PC-9 (cell line): ENCODE measurements at regions not wholly inside any gene's neighbourhood (a gene's known extent, or its start where the extent isn't known, plus 50 kb on each side); places are given as distances from the start of the nearest gene placed in this dataset.

ENCODE experiments used
- BruUV-seq: library from RNA; stranded (reverse); fragments of 400-500 nt; replicated peaks from 2 replicates; lab custom pipeline; 2021; lab: Mats Ljungman, UMichigan
- CTCF ChIA-PET: fragments of 300-600 bp; sonication (Branson Sonifier 250); formaldehyde crosslinking; loops from one replicate; lab custom pipeline; 2022; ENCODE audit warnings: antibody characterized with exemption; lab: Charles Lee
- POLR2A ChIA-PET: fragments of 300-600 bp; sonication (Branson Sonifier 250); formaldehyde crosslinking; loops from one replicate; lab custom pipeline; 2022; ENCODE audit warnings: antibody characterized with exemption; ENCODE audit not compliant: unreplicated experiment; lab: Charles Lee
- DNase-seq, 2 experiments: peaks; one replicate each; pipeline versions ENCODE4 v3.0.0 to v3.0.0-alpha.2; 2015 to 2022; ENCODE audit warnings: mixed read lengths in 1 of 2
- H2AFZ ChIP-seq: fragments of 200-600 bp; sonication (generic); 2 replicates; pipeline ENCODE4 v1.8.1; 2017; ENCODE audit warnings: antibody characterized with exemption
- H3F3A ChIP-seq: fragments of 200-600 bp; sonication (generic); 2 replicates; pipeline ENCODE4 v1.8.1; 2017; ENCODE audit warnings: antibody characterized with exemption, mild to moderate bottlenecking, low read depth; ENCODE audit not compliant: insufficient read depth
- H3K27ac ChIP-seq: fragments of 200-600 bp; sonication (generic); 2 replicates; pipeline ENCODE4 v1.6.1; 2016; ENCODE audit warnings: mixed run types
- H3K27me3 ChIP-seq: fragments of 200-600 bp; sonication (generic); 2 replicates; pipeline ENCODE4 v1.6.1; 2016; ENCODE audit warnings: low read depth, mixed run types; ENCODE audit not compliant: insufficient read depth
- H3K36me3 ChIP-seq: fragments of 200-600 bp; sonication (generic); 2 replicates; pipeline ENCODE4 v1.6.1; 2016; ENCODE audit warnings: low read depth, mixed run types
- H3K4me1 ChIP-seq: fragments of 200-600 bp; sonication (generic); replicated peaks from 2 replicates; pipeline ENCODE4 v1.6.1; 2016; ENCODE audit warnings: mixed run types; ENCODE audit not compliant: insufficient read depth
- H3K4me2 ChIP-seq: fragments of 200-600 bp; sonication (generic); 2 replicates; pipeline ENCODE4 v1.6.1; 2017; ENCODE audit warnings: mixed run types
- H3K4me3 ChIP-seq: fragments of 200-600 bp; sonication (generic); 2 replicates; pipeline ENCODE4 v1.6.1; 2016; ENCODE audit warnings: mixed run types
- H3K79me2 ChIP-seq: fragments of 200-600 bp; sonication (generic); 2 replicates; pipeline ENCODE4 v1.6.1; 2017; ENCODE audit warnings: low read depth, mixed run types
- H3K9me2 ChIP-seq: fragments of 200-600 bp; sonication (generic); 2 replicates; pipeline ENCODE4 v1.8.1; 2017; ENCODE audit warnings: mild to moderate bottlenecking; ENCODE audit not compliant: insufficient read depth
- H3K9me3 ChIP-seq: fragments of 200-600 bp; sonication (generic); 2 replicates; pipeline ENCODE4 v1.8.1; 2016; ENCODE audit warnings: low read depth; ENCODE audit not compliant: insufficient read depth
- H4K20me1 ChIP-seq: fragments of 200-600 bp; sonication (generic); 2 replicates; pipeline ENCODE4 v1.8.1; 2017; ENCODE audit not compliant: insufficient read depth
- EZH2 ChIP-seq: fragments of 200-600 bp; sonication (generic); IDR thresholded peaks from 2 replicates; pipeline ENCODE4 v1.8.0; 2017; ENCODE audit warnings: antibody characterized with exemption, low read depth
- intact Hi-C: fragments of 100-400 bp; cut with micrococcal nuclease; formaldehyde crosslinking; loops from one replicate; pipeline ENCODE4 v1.10.0; 2022; ENCODE audit not compliant: unreplicated experiment
- TF ChIP-seq, protein P1 (sequence below): fragments of 200-600 bp; sonication (generic); conservative IDR thresholded peaks from 2 replicates; pipeline ENCODE4 v1.6.1; 2017; ENCODE audit warnings: mixed run types, antibody characterized with exemption, mild to moderate bottlenecking, moderate library complexity

DNA sequence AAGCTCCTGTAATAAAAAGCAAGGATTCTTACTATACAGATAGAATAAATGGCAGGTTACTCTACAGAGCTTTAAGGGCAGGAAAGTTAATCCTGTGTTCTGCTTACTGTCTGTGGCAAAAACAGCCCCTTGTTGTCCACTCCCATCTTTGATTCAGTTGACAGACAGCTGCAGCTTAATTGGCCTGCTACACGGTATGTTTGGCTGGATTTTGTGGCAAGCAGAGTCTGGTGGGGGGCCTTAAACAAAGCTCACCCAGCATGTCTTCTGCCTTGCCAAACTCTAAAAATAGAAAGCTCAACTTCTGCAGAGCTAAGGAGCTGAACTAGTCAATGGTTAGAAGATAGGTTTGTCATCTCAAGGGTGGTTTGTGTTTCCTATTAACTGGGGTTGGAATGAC lies 407.2 kb downstream of the HLX start:
- intact Hi-C loops, result no loop called here
- CTCF ChIA-PET, result no interaction called here
- POLR2A ChIA-PET, result no interaction called here

DNA sequence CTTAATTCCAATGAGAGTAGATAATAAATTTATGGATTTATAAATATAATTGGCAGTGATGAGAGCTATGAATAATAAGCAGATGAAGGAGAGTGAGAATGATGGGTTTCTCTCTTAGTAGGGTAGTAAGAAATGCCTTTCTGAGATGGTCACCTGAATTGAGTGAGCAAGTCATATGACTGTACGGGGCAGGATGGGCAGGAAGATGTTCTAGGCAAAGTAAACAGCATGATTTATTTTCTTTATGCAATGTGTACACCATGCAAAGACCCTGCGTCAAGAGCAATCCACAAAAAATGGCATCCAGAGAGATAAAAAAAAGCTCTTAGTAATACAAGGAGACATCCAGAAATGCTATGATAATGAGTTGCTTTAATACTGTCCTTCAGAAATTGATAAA lies 409.9 kb downstream of the HLX start:
- no peak overlapping the region for H3K4me3 ChIP-seq
- intact Hi-C loops, result no loop called here
- H3K79me2 ChIP-seq, result no peaks in the 10 kb centered on the region
- TF ChIP-seq, protein P1, sequence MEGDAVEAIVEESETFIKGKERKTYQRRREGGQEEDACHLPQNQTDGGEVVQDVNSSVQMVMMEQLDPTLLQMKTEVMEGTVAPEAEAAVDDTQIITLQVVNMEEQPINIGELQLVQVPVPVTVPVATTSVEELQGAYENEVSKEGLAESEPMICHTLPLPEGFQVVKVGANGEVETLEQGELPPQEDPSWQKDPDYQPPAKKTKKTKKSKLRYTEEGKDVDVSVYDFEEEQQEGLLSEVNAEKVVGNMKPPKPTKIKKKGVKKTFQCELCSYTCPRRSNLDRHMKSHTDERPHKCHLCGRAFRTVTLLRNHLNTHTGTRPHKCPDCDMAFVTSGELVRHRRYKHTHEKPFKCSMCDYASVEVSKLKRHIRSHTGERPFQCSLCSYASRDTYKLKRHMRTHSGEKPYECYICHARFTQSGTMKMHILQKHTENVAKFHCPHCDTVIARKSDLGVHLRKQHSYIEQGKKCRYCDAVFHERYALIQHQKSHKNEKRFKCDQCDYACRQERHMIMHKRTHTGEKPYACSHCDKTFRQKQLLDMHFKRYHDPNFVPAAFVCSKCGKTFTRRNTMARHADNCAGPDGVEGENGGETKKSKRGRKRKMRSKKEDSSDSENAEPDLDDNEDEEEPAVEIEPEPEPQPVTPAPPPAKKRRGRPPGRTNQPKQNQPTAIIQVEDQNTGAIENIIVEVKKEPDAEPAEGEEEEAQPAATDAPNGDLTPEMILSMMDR, result no peak
- no peak for TF ChIP-seq EZH2
- BruUV-seq, result no TSS peak
- H4K20me1 ChIP-seq, result no peaks in the 10 kb centered on the region
- H3F3A ChIP-seq, result peaks cover 3% of the 10 kb centered on the region; the same call in 1 of the 2 replicates
- H3K9me3 ChIP-seq, result no peaks in the 10 kb centered on the region
- H3K4me1 ChIP-seq, result no peaks in the 10 kb centered on the region; the same call in 1 of the 2 replicates
- no peaks in the 10 kb centered on the region for H3K36me3 ChIP-seq
- H3K9me2 ChIP-seq, result no peaks in the 10 kb centered on the region
- CTCF ChIA-PET, result no interaction called here
- H3K27me3 ChIP-seq, result no peaks in the 10 kb centered on the region
- H3K4me2 ChIP-seq, result no peak overlapping the region
- H2AFZ ChIP-seq, result no peak overlapping the region
- H3K27ac ChIP-seq, result no peak overlapping the region
- POLR2A ChIA-PET, result no interaction called here
- DNase-seq, result no peak

More for the DNA sequence above, 407.2 kb downstream of the HLX start:
- H4K20me1 ChIP-seq, result no peaks in the 10 kb centered on the region
- H3K27me3 ChIP-seq, result no peaks in the 10 kb centered on the region
- no peaks in the 10 kb centered on the region for H3F3A ChIP-seq
- no peak overlapping the region for H2AFZ ChIP-seq
- no peaks in the 10 kb centered on the region for H3K36me3 ChIP-seq
- H3K4me3 ChIP-seq, result no peak overlapping the region
- H3K4me2 ChIP-seq, result no peak overlapping the region
- no TSS peak for BruUV-seq
- H3K9me2 ChIP-seq, result no peaks in the 10 kb centered on the region
- no peak overlapping the region for H3K27ac ChIP-seq
- no peak for DNase-seq
- no peaks in the 10 kb centered on the region for H3K4me1 ChIP-seq
- TF ChIP-seq EZH2, result no peak
- TF ChIP-seq, protein P1, result no peak
- no peaks in the 10 kb centered on the region for H3K9me3 ChIP-seq
- H3K79me2 ChIP-seq, result no peaks in the 10 kb centered on the region

DNA sequence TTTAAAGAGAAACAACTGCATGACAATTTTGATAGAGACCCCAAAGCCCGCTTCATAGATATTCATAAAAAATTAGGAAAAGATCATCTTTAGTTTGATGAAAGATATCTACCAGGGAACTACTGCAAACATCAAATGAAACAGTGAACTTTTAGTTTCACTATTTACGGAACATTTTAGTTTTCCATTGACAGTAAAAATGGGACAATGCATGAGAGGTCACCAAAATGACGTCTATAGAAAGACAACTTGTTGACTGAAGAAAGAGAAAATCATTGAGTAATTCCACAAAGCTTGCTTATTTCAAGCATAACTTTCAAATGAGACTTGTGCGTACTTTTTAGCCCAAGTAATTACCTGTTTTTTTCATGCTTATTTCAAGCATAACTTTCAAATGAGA lies 411.4 kb downstream of the HLX start:
- CTCF ChIA-PET, result no interaction called here
- no peaks in the 10 kb centered on the region; the same call in 1 of the 2 replicates for H3K4me1 ChIP-seq
- intact Hi-C loops, result no loop called here

More for the DNA sequence above, 411.4 kb downstream of the HLX start:
- no peaks in the 10 kb centered on the region for H3K36me3 ChIP-seq
- no peaks in the 10 kb centered on the region for H3K27me3 ChIP-seq
- H3K9me2 ChIP-seq, result no peaks in the 10 kb centered on the region
- POLR2A ChIA-PET, result no interaction called here
- no peak overlapping the region for H2AFZ ChIP-seq
- peaks cover 4% of the 10 kb centered on the region; the same call in 1 of the 2 replicates for H3F3A ChIP-seq
- DNase-seq, result no peak
- H3K27ac ChIP-seq, result no peak overlapping the region
- H3K4me3 ChIP-seq, result no peak overlapping the region
- H4K20me1 ChIP-seq, result no peaks in the 10 kb centered on the region
- H3K4me2 ChIP-seq, result no peak overlapping the region
- H3K9me3 ChIP-seq, result no peaks in the 10 kb centered on the region
- H3K79me2 ChIP-seq, result no peaks in the 10 kb centered on the region
- TF ChIP-seq, protein P1, result no peak
- no peak for TF ChIP-seq EZH2
- BruUV-seq, result no TSS peak
